HEK293 (cell line): ENCODE measurements at regions not wholly inside any gene's neighbourhood (a gene's known extent, or its start where the extent isn't known, plus 50 kb on each side); places are given as distances from the start of the nearest gene placed in this dataset.

ENCODE experiments used
- CTCF ChIA-PET: fragments of 350-600 bp; formaldehyde crosslinking; extraction: SDS; loops from one replicate; lab custom pipeline; 2021; ENCODE audit warnings: antibody characterized with exemption; lab: Yijun Ruan, JAX
- POLR2A ChIA-PET: fragments of 300-600 bp; formaldehyde crosslinking; extraction: SDS; loops from one replicate; lab custom pipeline; 2020; ENCODE audit warnings: antibody characterized with exemption, inconsistent platforms; lab: Yijun Ruan, JAX
- H3K27ac ChIP-seq: fragments of 200-500 bp; sonication (Bioruptor generic); 2 replicates; pipeline ENCODE4 v1.5.1; 2014; ENCODE audit warnings: low read depth, low read length, control low read depth, inconsistent platforms; ENCODE audit errors: extremely low read depth
- H3K36me3 ChIP-seq, 2 experiments: fragments of 200-500 bp in 1 of 2; sonication (Bioruptor generic) in 1 of 2; 1 replicate in 1 of 2; 2 replicates in 1 of 2; pipeline ENCODE4 v1.5.1; 2014 to 2017; ENCODE audit warnings: inconsistent platforms in 2 of 2, low read length in 2 of 2; ENCODE audit not compliant: control insufficient read depth in 2 of 2, insufficient read depth in 1 of 2
- H3K4me1 ChIP-seq: fragments of 200-500 bp; sonication (Bioruptor generic); 2 replicates; pipeline ENCODE4 v1.5.1; 2014; ENCODE audit warnings: mild to moderate bottlenecking, low read length, inconsistent platforms; ENCODE audit not compliant: control insufficient read depth, insufficient read depth
- H3K4me3 ChIP-seq: 2 replicates; pipeline ENCODE4 v1.5.1; 2011; ENCODE audit warnings: low read depth, mild to moderate bottlenecking, control low read depth, low read length, moderate library complexity
- H3K9me3 ChIP-seq: fragments of 200-500 bp; sonication (Bioruptor generic); 2 replicates; pipeline ENCODE4 v1.5.1; 2014; ENCODE audit warnings: low read depth, low read length, inconsistent platforms; ENCODE audit not compliant: control insufficient read depth, insufficient read depth
- KLF10 ChIP-seq: fragments of 450-650 bp; IDR thresholded peaks from 2 replicates; pipeline ENCODE4 v1.5.1; 2018; ENCODE audit warnings: missing biosample characterization, mild to moderate bottlenecking, missing genetic modification characterization
- PRDM1 ChIP-seq: fragments of 450-650 bp; formaldehyde crosslinking; IDR thresholded peaks from 2 replicates; pipeline ENCODE4; 2016; ENCODE audit warnings: missing biosample characterization, missing genetic modification characterization
- PRDM6 ChIP-seq: fragments of 450-650 bp; formaldehyde crosslinking; IDR thresholded peaks from 2 replicates; pipeline ENCODE4 v1.5.1; 2017; ENCODE audit warnings: missing biosample characterization, missing genetic modification characterization
- SP7 ChIP-seq: fragments of 450-650 bp; formaldehyde crosslinking; IDR thresholded peaks from 2 replicates; pipeline ENCODE4 v1.5.1; 2016; ENCODE audit warnings: missing biosample characterization, missing genetic modification characterization
- ZBTB11 ChIP-seq: fragments of 450-650 bp; formaldehyde crosslinking; conservative IDR thresholded peaks from 2 replicates; pipeline ENCODE4 v1.5.1; 2016; ENCODE audit warnings: low read depth, missing biosample characterization, missing genetic modification characterization
- ZFP41 ChIP-seq: fragments of 450-650 bp; formaldehyde crosslinking; IDR thresholded peaks from 2 replicates; pipeline ENCODE4 v1.5.1; 2016; ENCODE audit warnings: missing biosample characterization, missing genetic modification characterization, borderline replicate concordance
- ZNF146 ChIP-seq: fragments of 450-650 bp; formaldehyde crosslinking; IDR thresholded peaks from 2 replicates; pipeline ENCODE4 v1.5.1; 2016; ENCODE audit warnings: missing biosample characterization, missing genetic modification characterization
- ZNF155 ChIP-seq: fragments of 450-650 bp; formaldehyde crosslinking; IDR thresholded peaks from 2 replicates; pipeline ENCODE4 v1.5.1; 2016; ENCODE audit warnings: missing biosample characterization, missing genetic modification characterization
- ZNF157 ChIP-seq: fragments of 450-650 bp; formaldehyde crosslinking; IDR thresholded peaks from 2 replicates; pipeline ENCODE4 v1.5.1; 2016; ENCODE audit warnings: missing biosample characterization, missing genetic modification characterization
- ZNF280D ChIP-seq: fragments of 450-650 bp; formaldehyde crosslinking; IDR thresholded peaks from 2 replicates; pipeline ENCODE4 v1.5.1; 2016; ENCODE audit warnings: missing biosample characterization, missing genetic modification characterization
- ZNF335 ChIP-seq: fragments of 450-650 bp; formaldehyde crosslinking; conservative IDR thresholded peaks from 2 replicates; pipeline ENCODE4 v1.5.1; 2016; ENCODE audit warnings: missing biosample characterization, missing genetic modification characterization
- ZNF341 ChIP-seq: fragments of 450-650 bp; formaldehyde crosslinking; IDR thresholded peaks from 2 replicates; pipeline ENCODE4; 2016; ENCODE audit warnings: low read depth, missing biosample characterization, missing genetic modification characterization
- ZNF747 ChIP-seq: fragments of 450-650 bp; formaldehyde crosslinking; IDR thresholded peaks from 2 replicates; pipeline ENCODE4 v1.5.1; 2016; ENCODE audit warnings: missing biosample characterization, missing genetic modification characterization
- ZNF776 ChIP-seq: fragments of 450-650 bp; formaldehyde crosslinking; IDR thresholded peaks from 2 replicates; pipeline ENCODE4 v1.5.0; 2017; ENCODE audit warnings: missing biosample characterization, missing genetic modification characterization, borderline replicate concordance
- ZNF791 ChIP-seq: fragments of 450-650 bp; formaldehyde crosslinking; IDR thresholded peaks from 2 replicates; pipeline ENCODE4 v1.5.1; 2016; ENCODE audit warnings: missing biosample characterization, missing genetic modification characterization
- ZNF837 ChIP-seq: fragments of 450-650 bp; formaldehyde crosslinking; IDR thresholded peaks from 2 replicates; pipeline ENCODE4 v1.5.1; 2016; ENCODE audit warnings: missing biosample characterization, missing genetic modification characterization
- TF ChIP-seq, protein P1 (sequence below): fragments of 450-650 bp; formaldehyde crosslinking; IDR thresholded peaks from 2 replicates; pipeline ENCODE4 v1.5.1; 2016; ENCODE audit warnings: missing biosample characterization, missing genetic modification characterization

DNA sequence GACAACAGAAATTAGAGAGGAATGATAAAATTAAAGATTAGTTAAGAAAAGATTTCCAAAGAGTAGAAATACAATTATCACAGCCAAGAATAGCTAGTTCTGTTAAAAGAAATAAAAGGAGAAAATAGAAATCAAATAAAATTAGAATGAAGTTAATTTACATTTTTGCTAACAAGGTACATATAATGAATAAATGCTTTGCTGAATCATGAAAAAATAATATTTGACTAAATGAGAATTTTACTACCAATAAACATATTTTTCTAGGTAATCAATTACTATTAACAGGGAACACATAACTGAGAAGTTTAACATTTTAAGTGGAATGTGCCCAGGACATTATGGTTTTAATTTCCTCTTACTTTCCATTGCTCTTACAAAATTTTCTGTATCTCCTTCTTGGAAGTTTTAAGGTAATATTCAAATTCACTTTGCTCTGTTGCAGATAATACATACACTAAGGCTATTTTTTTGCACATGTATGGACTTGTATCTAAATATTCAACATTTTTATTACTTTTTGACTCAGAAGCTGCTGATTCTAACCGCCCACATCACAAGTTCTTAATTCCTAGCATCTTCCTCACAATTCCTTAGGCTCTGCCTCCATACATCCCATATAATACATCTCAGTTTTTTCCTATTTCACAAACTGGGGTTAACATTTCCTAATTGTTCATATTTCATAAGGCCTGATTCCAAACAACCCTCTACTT lies 870.7 kb upstream of the INTU start (continued):
- TF ChIP-seq ZNF837 (tag by site-specific recombination) (no peak), ZFP41 (tag by site-specific recombination) (no peak), ZNF280D (tag by site-specific recombination) (no peak), ZNF157 (tag by site-specific recombination) (no peak), ZNF747 (tag by site-specific recombination) (no peak), PRDM1 (tag by site-specific recombination) (no peak)

DNA sequence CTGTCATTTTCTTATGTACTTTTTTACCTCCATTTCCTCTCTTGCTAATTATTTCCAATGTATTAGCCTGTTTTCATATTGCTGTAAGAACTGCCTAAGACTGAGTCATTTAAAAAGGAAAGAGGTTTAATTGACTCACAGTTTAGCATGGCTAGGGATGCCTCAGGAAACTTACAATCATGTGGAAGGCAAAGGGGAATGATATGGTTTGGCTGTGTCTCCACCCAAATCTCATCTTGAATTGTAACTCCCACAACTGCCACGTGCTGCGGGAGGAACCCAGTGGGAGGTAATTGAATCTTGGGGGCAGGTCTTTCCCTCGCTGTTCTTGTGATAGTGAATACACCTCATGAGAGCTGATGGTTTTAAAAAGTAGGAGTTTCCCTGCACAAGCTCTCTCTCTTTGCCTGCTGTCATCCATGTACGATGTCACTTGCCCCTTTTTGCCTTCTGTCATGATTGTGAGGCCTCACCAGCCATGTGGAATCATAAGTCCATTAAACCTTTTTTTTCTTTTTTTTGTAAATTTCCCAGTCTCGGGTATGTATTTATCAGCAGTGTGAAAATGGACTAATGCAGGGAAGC lies 870.0 kb upstream of the INTU start:
- no peak for TF ChIP-seq ZNF335 (tag by site-specific recombination)
- TF ChIP-seq ZNF341, result no peak
- no peak for TF ChIP-seq ZFP41 (tag by site-specific recombination)
- no peak for TF ChIP-seq KLF10 (tag by site-specific recombination)
- CTCF ChIA-PET, result interaction anchor here (0.7 kb wide), 1 partner anchor 481 kb away, joined by 4 read pairs; no protein-coding TSS in a partner anchor
- no peak overlapping the region for H3K27ac ChIP-seq
- H3K9me3 ChIP-seq, result no peaks in the 10 kb centered on the region
- POLR2A ChIA-PET, result no interaction called here
- no peaks in the 10 kb centered on the region for H3K4me1 ChIP-seq
- H3K4me3 ChIP-seq, result no peak overlapping the region
- H3K36me3 ChIP-seq, result no peaks in the 10 kb centered on the region

GRCh38 chr4:126766241-126766640 lies 866.5 kb upstream of the INTU start:
- H3K9me3 ChIP-seq, result no peaks in the 10 kb centered on the region
- no peaks in the 10 kb centered on the region for H3K36me3 ChIP-seq
- POLR2A ChIA-PET, result no interaction called here
- TF ChIP-seq PRDM6 (tag by site-specific recombination), result no peak
- TF ChIP-seq, protein P1, sequence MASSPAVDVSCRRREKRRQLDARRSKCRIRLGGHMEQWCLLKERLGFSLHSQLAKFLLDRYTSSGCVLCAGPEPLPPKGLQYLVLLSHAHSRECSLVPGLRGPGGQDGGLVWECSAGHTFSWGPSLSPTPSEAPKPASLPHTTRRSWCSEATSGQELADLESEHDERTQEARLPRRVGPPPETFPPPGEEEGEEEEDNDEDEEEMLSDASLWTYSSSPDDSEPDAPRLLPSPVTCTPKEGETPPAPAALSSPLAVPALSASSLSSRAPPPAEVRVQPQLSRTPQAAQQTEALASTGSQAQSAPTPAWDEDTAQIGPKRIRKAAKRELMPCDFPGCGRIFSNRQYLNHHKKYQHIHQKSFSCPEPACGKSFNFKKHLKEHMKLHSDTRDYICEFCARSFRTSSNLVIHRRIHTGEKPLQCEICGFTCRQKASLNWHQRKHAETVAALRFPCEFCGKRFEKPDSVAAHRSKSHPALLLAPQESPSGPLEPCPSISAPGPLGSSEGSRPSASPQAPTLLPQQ (tag by site-specific recombination), result no peak
- CTCF ChIA-PET, result no interaction called here
- no peak overlapping the region for H3K4me3 ChIP-seq
- H3K27ac ChIP-seq, result no peak overlapping the region
- H3K4me1 ChIP-seq, result no peaks in the 10 kb centered on the region

DNA sequence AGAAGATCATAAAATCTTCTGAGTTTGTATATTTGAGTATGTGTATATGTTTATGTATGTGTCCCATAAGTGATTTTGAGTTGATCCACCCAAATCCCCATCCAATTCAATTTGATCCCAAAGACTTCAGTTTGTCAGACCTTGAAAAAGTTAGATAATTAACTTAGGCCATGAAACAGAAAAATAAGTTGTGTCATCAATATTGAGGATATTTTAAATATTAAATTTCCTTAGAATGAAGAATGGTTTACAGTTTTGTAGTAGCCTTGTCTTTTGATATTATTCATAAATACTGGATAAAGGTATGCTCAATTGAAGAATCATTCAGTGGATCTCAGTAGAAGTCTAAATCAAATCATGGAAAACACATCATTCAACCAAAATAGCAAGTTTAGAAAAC lies 864.4 kb upstream of the INTU start:
- no peak overlapping the region for H3K4me3 ChIP-seq
- CTCF ChIA-PET, result no interaction called here
- H3K9me3 ChIP-seq, result no peaks in the 10 kb centered on the region
- H3K4me1 ChIP-seq, result no peaks in the 10 kb centered on the region
- POLR2A ChIA-PET, result no interaction called here
- no peak overlapping the region for H3K27ac ChIP-seq
- H3K36me3 ChIP-seq, result no peaks in the 10 kb centered on the region
- TF ChIP-seq ZNF146 (no peak), ZBTB11 (tag by site-specific recombination) (no peak), ZNF791 (tag by site-specific recombination) (no peak), ZNF155 (tag by site-specific recombination) (no peak), SP7 (tag by site-specific recombination) (no peak), ZNF776 (tag by site-specific recombination) (no peak)
